BJ (cell line): ENCODE measurements at regions not wholly inside any gene's neighbourhood (a gene's known extent, or its start where the extent isn't known, plus 50 kb on each side); places are given as distances from the start of the nearest gene placed in this dataset. TPM values are rescaled to one million over a fixed set of nuclear protein-coding genes. Genes with fewer than 3 reads are reported as not detected.

Experiments used
- CTCF ChIA-PET: fragments of 350-600 bp; formaldehyde crosslinking; extraction: SDS; loops from one replicate; lab custom pipeline; 2021; ENCODE audit warnings: antibody characterized with exemption, inconsistent platforms; lab: Yijun Ruan, JAX
- POLR2A ChIA-PET: fragments of 300-600 bp; sonication (Branson Sonifier 250); formaldehyde crosslinking; extraction: SDS; loops from one replicate; lab custom pipeline; 2021; ENCODE audit warnings: antibody characterized with exemption; lab: Charles Lee
- DNase-seq: peaks from one replicate; pipeline ENCODE4 v3.0.0-alpha.2; 2011; ENCODE audit warnings: low read depth
- H3K27me3 ChIP-seq: 2 replicates; pipeline ENCODE4 v1.6.0; 2011; ENCODE audit warnings: low read length; ENCODE audit not compliant: control insufficient read depth, insufficient read depth
- H3K36me3 ChIP-seq: 2 replicates; pipeline ENCODE4 v1.5.1; 2011; ENCODE audit warnings: low read length; ENCODE audit not compliant: control insufficient read depth, insufficient read depth
- H3K4me3 ChIP-seq: 2 replicates; pipeline ENCODE4 v1.5.1; 2011; ENCODE audit warnings: low read depth, mild to moderate bottlenecking, control low read depth, low read length
- small RNA-seq: library from RNA; depleted of rRNA; stranded (forward); fragments of <200 nt; gene quantifications from one replicate; pipeline ENCODE3, GENCODE V24; 2012; ENCODE audit warnings: low replicate concordance, low read depth; ENCODE audit not compliant: insufficient read length
- TF ChIP-seq, protein P1 (sequence below): IDR thresholded peaks from 2 replicates; pipeline ENCODE4 v1.5.1; 2011; ENCODE audit warnings: low read depth, mild to moderate bottlenecking, control low read depth, inconsistent platforms, low read length, moderate library complexity; ENCODE audit not compliant: insufficient read depth

DNA sequence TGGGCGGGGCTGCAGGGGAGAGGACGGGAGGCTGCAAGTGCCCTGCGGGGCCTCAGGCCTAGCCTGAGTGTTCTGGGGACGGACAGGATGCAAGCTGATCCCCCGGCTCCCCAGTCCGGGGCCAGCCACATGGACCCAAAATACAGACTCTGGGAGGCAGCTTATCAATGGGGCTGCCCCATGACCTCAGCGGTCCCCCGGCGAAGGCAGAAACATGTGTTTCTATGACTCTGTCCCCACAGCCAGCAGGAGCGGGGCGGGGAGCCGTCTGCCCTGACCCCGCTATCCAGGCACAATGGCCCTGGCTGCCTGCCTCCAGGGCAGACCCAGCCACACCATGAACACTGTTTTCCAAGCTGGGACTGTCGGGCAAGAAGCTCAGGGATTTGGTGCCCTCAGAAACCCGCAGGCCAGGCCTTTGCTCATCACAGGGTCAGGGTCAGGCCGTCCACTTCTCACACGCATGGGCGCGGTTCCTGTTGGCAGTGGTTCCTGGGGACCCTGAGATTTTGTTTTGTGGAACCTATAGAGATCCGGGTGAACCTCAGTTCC lies 75.0 kb downstream of the RFLNA start:
- ChIA-PET CTCF (interaction anchor here (0.7 to 1.8 kb wide), 5 partner anchors 17 to 402 kb away, joined by 3 to 9 read pairs (median 4); no protein-coding TSS in a partner anchor), POLR2A (interaction anchor here (0.6 kb wide), 1 partner anchor 53 kb away, joined by 4 read pairs; no protein-coding TSS in a partner anchor)
- TF ChIP-seq, protein P1, sequence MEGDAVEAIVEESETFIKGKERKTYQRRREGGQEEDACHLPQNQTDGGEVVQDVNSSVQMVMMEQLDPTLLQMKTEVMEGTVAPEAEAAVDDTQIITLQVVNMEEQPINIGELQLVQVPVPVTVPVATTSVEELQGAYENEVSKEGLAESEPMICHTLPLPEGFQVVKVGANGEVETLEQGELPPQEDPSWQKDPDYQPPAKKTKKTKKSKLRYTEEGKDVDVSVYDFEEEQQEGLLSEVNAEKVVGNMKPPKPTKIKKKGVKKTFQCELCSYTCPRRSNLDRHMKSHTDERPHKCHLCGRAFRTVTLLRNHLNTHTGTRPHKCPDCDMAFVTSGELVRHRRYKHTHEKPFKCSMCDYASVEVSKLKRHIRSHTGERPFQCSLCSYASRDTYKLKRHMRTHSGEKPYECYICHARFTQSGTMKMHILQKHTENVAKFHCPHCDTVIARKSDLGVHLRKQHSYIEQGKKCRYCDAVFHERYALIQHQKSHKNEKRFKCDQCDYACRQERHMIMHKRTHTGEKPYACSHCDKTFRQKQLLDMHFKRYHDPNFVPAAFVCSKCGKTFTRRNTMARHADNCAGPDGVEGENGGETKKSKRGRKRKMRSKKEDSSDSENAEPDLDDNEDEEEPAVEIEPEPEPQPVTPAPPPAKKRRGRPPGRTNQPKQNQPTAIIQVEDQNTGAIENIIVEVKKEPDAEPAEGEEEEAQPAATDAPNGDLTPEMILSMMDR = no peak
- DNase-seq = no peak
- Histone ChIP-seq H3K27me3 (no peaks in the 10 kb centered on the region), H3K4me3 (no peak overlapping the region), H3K36me3 (peaks cover 53% of the 10 kb centered on the region)

DNA sequence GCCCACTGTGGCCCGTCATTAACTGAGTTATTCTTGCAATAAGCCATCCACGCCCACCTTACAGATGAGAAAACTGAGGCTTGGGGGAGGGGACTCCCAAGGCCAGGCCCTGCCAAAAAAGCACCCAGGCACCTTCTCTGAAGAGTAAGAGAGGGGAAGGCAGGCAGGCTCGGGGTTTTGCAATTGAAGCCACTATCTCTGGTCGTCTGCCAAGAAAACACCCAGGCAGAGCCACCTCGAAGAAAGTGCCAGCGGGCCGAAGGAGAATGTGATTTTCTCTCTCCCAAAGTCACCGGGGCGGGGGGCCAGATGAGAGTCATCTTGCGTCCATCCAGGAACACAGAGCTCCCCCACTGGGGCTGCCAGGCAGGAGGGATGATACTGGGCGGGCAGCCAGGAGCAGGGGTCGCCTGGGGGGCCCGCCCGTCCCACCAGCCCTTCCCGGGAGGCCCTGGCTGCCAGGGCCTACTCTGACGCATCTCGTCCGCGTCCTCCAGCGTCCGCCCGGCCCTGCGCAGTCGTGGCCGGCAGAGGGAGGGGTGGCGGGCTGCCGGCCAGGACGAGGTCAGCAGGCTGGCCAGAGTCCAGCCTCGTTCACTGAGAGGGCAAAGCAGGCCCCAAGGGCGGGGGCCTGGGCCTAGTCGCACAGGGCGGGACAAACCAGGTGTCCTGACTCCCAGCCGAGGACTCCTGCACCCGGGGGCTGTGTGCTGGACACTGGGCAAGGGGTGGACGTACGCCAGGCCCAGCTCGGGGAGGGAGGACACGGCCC lies 74.3 kb downstream of the RFLNA start:
- DNase-seq = peak; percentile 66
- Histone ChIP-seq H3K36me3 (peaks cover 47% of the 10 kb centered on the region), H3K4me3 (no peak overlapping the region), H3K27me3 (no peaks in the 10 kb centered on the region)
- CTCF ChIA-PET = interaction anchor here (0.7 to 1.8 kb wide), 5 partner anchors 16 to 403 kb away, joined by 3 to 9 read pairs (median 4); no protein-coding TSS in a partner anchor
- TF ChIP-seq, protein P1 = peak; percentile 69
- POLR2A ChIA-PET = no interaction called here

DNA sequence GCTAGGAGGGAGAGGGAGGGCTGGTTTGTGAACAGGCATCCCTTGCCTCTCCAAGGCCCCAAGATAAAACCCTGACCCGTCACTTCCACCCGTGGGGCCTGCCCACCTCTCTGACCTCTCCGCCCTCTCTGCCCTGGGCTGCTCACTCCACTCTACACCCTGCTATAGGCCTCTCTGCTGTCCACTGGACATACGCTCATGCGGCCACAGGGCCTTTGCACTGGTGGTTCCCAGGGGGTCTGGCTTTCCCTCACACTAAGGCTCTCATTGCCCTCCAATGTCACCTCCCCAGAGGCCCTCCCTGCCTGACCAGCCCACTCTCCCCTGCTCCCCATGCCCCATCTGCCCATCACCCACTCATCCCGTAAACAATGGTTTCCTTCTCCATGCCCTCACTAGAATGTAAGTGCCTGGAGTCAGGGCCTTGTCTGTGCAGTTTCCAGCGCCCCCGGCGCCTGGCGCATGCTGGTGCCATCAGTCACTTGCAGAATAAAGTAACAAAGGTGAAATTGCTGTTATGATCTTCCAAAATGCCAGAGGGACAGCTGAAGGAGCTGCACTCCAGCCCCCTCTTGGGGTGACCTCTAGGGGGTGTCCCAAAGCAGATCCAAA lies 73.6 kb downstream of the RFLNA start:
- ChIA-PET POLR2A (no interaction called here), CTCF (interaction anchor here (1.6 to 1.8 kb wide), 2 partner anchors 19 to 398 kb away, joined by 4 to 9 read pairs; no protein-coding TSS in a partner anchor)
- TF ChIP-seq, protein P1 = no peak
- peaks cover 49% of the 10 kb centered on the region for H3K36me3 ChIP-seq
- no peak overlapping the region for H3K4me3 ChIP-seq
- no peaks in the 10 kb centered on the region for H3K27me3 ChIP-seq
- no peak for DNase-seq

DNA sequence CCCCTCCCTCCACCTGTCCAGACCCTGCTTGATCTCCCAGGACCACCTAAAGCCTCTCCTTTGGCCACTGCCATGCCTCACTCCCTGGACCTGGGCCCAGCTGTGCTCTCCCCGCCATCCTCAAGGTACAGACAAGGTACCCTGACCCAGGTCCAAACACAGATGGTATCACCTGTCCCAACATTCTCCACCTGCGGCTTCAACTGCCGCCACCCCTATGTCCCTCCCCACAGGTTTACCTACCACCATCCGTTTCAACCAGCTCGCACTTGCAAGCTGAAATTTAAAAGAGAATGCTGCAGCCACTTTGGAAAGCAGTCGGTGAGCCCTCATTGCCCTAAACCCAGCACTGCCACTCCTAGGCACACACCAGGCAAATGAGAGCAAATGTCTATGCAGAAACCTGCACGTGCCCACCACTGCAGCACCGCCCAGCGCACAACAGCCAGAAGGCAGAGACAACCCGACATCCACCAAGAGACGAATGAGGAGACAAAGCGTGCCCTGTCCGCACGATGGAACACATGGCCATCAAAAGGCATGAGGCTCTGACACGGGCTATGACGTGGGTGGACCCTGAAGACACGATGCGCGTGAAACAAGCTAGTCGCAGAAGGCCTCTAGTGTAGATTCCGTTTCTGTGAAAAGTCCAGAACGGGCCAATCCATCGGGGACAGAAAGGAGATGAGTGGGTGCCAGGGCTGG lies 71.0 kb downstream of the RFLNA start:
- no peak for DNase-seq
- CTCF ChIA-PET = interaction anchor here (0.6 to 1.8 kb wide), 2 partner anchors 14 to 45 kb away, joined by 3 to 4 read pairs; no protein-coding TSS in a partner anchor
- H3K4me3 ChIP-seq = no peak overlapping the region
- TF ChIP-seq, protein P1 = no peak
- no peaks in the 10 kb centered on the region for H3K27me3 ChIP-seq
- POLR2A ChIA-PET = no interaction called here
- peaks cover 47% of the 10 kb centered on the region for H3K36me3 ChIP-seq

Small RNAs in the stretch of these regions (small RNA-seq; reads per million reads assigned to genes)
- not detected for gene AC073916.1
